ENCODE measurements at regions not wholly inside any gene's neighbourhood (a gene's known extent, or its start where the extent isn't known, plus 50 kb on each side); places are given as distances from the start of the nearest gene placed in this dataset.

- DNase-seq = no peak
Measured at GRCh38 chr10:124300735-124301134, 118.0 kb downstream of the OAT start.

GRCh38 chr10:124300224-124300623 is 118.5 kb downstream of the OAT start:
- DNase-seq = no peak

GRCh38 chr10:124299696-124300095 is 119.0 kb downstream of the OAT start:
- DNase-seq = no peak

- no peak for DNase-seq
Measured at GRCh38 chr10:124298891-124299290, 119.8 kb downstream of the OAT start.

GRCh38 chr10:124296813-124297788 is 121.6 kb downstream of the OAT start:
- DNase-seq = no peak

- DNase-seq = no peak
Measured at GRCh38 chr10:124296121-124296812, 122.5 kb downstream of the OAT start.

GRCh38 chr10:124294811-124295770 is 123.6 kb downstream of the OAT start:
- no peak for DNase-seq

GRCh38 chr10:124293616-124294449 is 124.9 kb downstream of the OAT start:
- no peak for DNase-seq

- no peak for DNase-seq
Measured at GRCh38 chr10:124292911-124293615, 125.7 kb downstream of the OAT start.

GRCh38 chr10:124291001-124291701 is 127.6 kb downstream of the OAT start:
- DNase-seq = no peak

GRCh38 chr10:124289851-124290795 is 128.6 kb downstream of the OAT start:
- DNase-seq = peak; percentile 24

GRCh38 chr10:124288928-124289850 is 129.5 kb downstream of the OAT start:
- DNase-seq = no peak

GRCh38 chr10:124288486-124288885 is 130.2 kb downstream of the OAT start:
- no peak for DNase-seq

- no peak for DNase-seq
Measured at GRCh38 chr10:124287791-124288190, 130.9 kb downstream of the OAT start.

- no peak for DNase-seq
Measured at GRCh38 chr10:124287071-124287685, 131.5 kb downstream of the OAT start.

- no peak for DNase-seq
Measured at GRCh38 chr10:124286621-124287020, 132.1 kb downstream of the OAT start.

Data from activated CD4-positive, alpha-beta T cell treated with anti-CD3 and anti-CD28 coated beads, Interleukin-2, Interleukin-6, amounts not matched to agents 100 ng/mL and 50 ng/mL, durations not matched to agents 16 hours and 8 hours (primary cell).